HG03460 (cell line): ENCODE measurements at regions not wholly inside any gene's neighbourhood (a gene's known extent, or its start where the extent isn't known, plus 50 kb on each side); places are given as distances from the start of the nearest gene placed in this dataset.

Experiments used
- ATAC-seq: cut with Tn5 transposase; IDR thresholded peaks from one replicate; pipeline ENCODE4 v1.9.1; 2021; ENCODE audit not compliant: unreplicated experiment

GRCh38 chr6:45830441-45831139 is 185.1 kb downstream of the CLIC5 start:
- ATAC-seq: peak; percentile 95

- ATAC-seq: no peak
Observed at GRCh38 chr6:45829873-45830272, 185.8 kb downstream of the CLIC5 start.

- no peak for ATAC-seq
Observed at GRCh38 chr6:45827952-45828530, 187.6 kb downstream of the CLIC5 start.

- ATAC-seq: no peak
Observed at GRCh38 chr6:45822873-45823272, 192.8 kb downstream of the CLIC5 start.

- no peak for ATAC-seq
Observed at GRCh38 chr6:45822246-45822812, 193.3 kb downstream of the CLIC5 start.

GRCh38 chr6:45818655-45819054 is 197.0 kb downstream of the CLIC5 start:
- ATAC-seq: no peak

- ATAC-seq: no peak
Observed at GRCh38 chr6:45816674-45817297, 198.9 kb downstream of the CLIC5 start.

- no peak for ATAC-seq
Observed at GRCh38 chr6:45815466-45816125, 200.1 kb downstream of the CLIC5 start.

GRCh38 chr6:45814772-45815171 is 200.9 kb downstream of the CLIC5 start:
- ATAC-seq: no peak

GRCh38 chr6:45813943-45814342 is 201.7 kb downstream of the CLIC5 start:
- no peak for ATAC-seq

GRCh38 chr6:45812922-45813321 is 202.7 kb downstream of the CLIC5 start:
- no peak for ATAC-seq

GRCh38 chr6:45808917-45809316 is 206.7 kb downstream of the CLIC5 start:
- peak; percentile 62 for ATAC-seq

- ATAC-seq: no peak
Observed at GRCh38 chr6:45808042-45808645, 207.5 kb downstream of the CLIC5 start.

- ATAC-seq: no peak
Observed at GRCh38 chr6:45807311-45808041, 208.2 kb downstream of the CLIC5 start.

GRCh38 chr6:45806172-45806571 is 209.5 kb downstream of the CLIC5 start:
- ATAC-seq: no peak

- no peak for ATAC-seq
Observed at GRCh38 chr6:45803071-45803470, 212.6 kb downstream of the CLIC5 start.

- no peak for ATAC-seq
Observed at GRCh38 chr6:45801471-45802289, 214.0 kb downstream of the CLIC5 start.

- no peak for ATAC-seq
Observed at GRCh38 chr6:45800911-45801310, 214.7 kb downstream of the CLIC5 start.

- ATAC-seq: no peak
Observed at GRCh38 chr6:45795678-45796077, 220.0 kb downstream of the CLIC5 start.

- no peak for ATAC-seq
Observed at GRCh38 chr6:45794465-45794864, 221.2 kb downstream of the CLIC5 start.
